ENCODE measurements at regions not wholly inside any gene's neighbourhood (a gene's known extent, or its start where the extent isn't known, plus 50 kb on each side); places are given as distances from the start of the nearest gene placed in this dataset.

- no peak for TF ChIP-seq EP300 (IDR thresholded peaks at IDR 0.05)
- TF ChIP-seq CTCF (IDR thresholded peaks at IDR 0.05): no peak
Measured at GRCh38 chr2:133726973-133727372, 158.7 kb upstream of the NCKAP5 start.

Measured in esophagus muscularis mucosa (tissue), 3 donors.